Adipocyte (in vitro differentiated cells): ENCODE measurements at regions not wholly inside any gene's neighbourhood (a gene's known extent, or its start where the extent isn't known, plus 50 kb on each side); places are given as distances from the start of the nearest gene placed in this dataset.

Experiments
- DNase-seq: peaks from one replicate; pipeline ENCODE4 v3.0.0-alpha.2; 2015; ENCODE audit warnings: low read depth
- H3K27me3 ChIP-seq: replicated peaks from 2 replicates; pipeline ENCODE4 v1.7.0; 2013; ENCODE audit warnings: mild to moderate bottlenecking, low read length, moderate library complexity; ENCODE audit not compliant: control insufficient read depth, insufficient read depth
- H3K36me3 ChIP-seq: 2 replicates; pipeline ENCODE4 v1.7.0; 2013; ENCODE audit warnings: low read length, mild to moderate bottlenecking, moderate library complexity; ENCODE audit not compliant: control insufficient read depth, insufficient read depth, severe bottlenecking
- H3K4me1 ChIP-seq: 2 replicates; pipeline ENCODE4 v1.7.0; 2013; ENCODE audit warnings: mild to moderate bottlenecking, low read length, moderate library complexity; ENCODE audit not compliant: control insufficient read depth, insufficient read depth
- H3K4me3 ChIP-seq: 2 replicates; pipeline ENCODE4 v1.7.0; 2013; ENCODE audit warnings: mild to moderate bottlenecking, low read length, moderate library complexity
- H3K9ac ChIP-seq: 2 replicates; pipeline ENCODE4 v1.7.0; 2013; ENCODE audit warnings: mild to moderate bottlenecking, low read length, moderate library complexity
- H3K9me3 ChIP-seq: 2 replicates; pipeline ENCODE4 v1.7.0; 2013; ENCODE audit warnings: mild to moderate bottlenecking, low read length, moderate library complexity; ENCODE audit not compliant: control insufficient read depth

GRCh38 chr15:85943791-85944190, 135.9 kb upstream of the AGBL1 start:
- no peaks in the 10 kb centered on the region for H3K9me3 ChIP-seq
- no peak for DNase-seq
- H3K4me1 ChIP-seq = peaks cover 8% of the 10 kb centered on the region
- H3K4me3 ChIP-seq = no peak overlapping the region
- H3K36me3 ChIP-seq = no peaks in the 10 kb centered on the region
- no peak overlapping the region for H3K9ac ChIP-seq
- peaks cover 2% of the 10 kb centered on the region for H3K27me3 ChIP-seq

DNA sequence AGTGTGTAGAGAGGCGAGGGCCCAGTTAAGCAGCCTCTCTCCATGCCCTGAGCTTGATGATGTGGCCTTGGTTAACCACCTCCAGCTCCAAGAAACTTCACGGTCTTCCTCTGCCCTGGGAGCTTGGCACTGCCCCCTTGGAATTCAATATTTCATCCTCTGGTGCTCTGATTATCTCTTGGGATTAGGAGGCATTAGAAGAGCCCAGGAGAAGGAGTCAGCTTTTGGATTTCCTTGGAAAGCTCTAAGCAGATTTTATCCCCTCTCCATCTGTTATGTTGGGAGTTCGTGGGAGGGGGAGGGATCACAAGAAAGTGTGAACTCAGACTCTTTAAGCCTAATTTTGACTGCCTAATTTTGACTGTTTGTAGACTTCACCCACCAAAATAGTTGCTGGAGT, 132.7 kb upstream of the AGBL1 start:
- Histone ChIP-seq H3K9me3 (no peaks in the 10 kb centered on the region), H3K27me3 (peaks cover 5% of the 10 kb centered on the region), H3K9ac (no peak overlapping the region), H3K4me1 (no peaks in the 10 kb centered on the region), H3K36me3 (no peaks in the 10 kb centered on the region), H3K4me3 (no peak overlapping the region)
- no peak for DNase-seq

DNA sequence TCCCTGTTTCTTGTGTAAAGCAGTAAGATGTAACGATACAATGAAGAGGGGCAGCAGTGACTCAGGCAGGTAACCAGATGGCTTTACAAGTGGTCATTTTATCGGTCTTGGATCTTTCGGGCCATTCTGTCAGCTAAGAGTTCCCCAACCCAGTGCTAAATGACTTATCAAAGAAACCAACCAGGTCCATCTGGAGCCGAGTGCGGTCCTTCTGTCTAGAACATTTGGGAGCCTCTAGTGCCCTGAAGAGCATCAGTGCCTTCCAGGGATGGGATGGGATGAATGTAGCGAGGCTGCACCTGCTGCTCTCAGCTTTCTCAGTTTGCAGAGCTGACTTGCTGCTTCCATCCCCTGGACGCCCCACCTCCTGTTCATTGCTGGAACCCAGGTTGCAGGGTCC, 131.7 kb upstream of the AGBL1 start:
- H3K9me3 ChIP-seq = no peaks in the 10 kb centered on the region
- no peak overlapping the region for H3K4me3 ChIP-seq
- DNase-seq = no peak
- no peaks in the 10 kb centered on the region for H3K4me1 ChIP-seq
- H3K27me3 ChIP-seq = peaks cover 5% of the 10 kb centered on the region
- no peaks in the 10 kb centered on the region for H3K36me3 ChIP-seq
- no peak overlapping the region for H3K9ac ChIP-seq

DNA sequence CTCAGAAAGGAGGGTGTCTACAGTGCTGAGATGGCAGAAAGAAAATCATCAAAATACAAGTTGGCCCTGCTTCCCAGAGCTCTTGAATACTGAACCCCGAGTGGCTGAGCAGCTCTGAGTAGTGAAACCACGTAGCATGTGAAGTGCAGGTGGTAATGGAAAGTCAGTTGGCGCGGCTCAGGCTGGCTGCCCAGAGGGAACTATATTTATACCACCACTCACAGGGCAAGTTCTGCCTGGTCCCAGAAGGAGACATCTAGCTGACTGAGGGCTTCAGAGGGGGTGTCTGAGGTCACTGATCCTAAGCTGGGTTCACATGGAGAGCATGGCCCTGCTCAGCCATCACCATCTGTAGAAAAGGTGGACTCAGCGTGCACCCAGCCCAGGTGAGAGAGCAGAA, 129.6 kb upstream of the AGBL1 start:
- Histone ChIP-seq H3K27me3 (peaks cover 5% of the 10 kb centered on the region), H3K9me3 (peaks cover under 1% of the 10 kb centered on the region), H3K36me3 (no peaks in the 10 kb centered on the region), H3K4me1 (no peaks in the 10 kb centered on the region), H3K4me3 (no peak overlapping the region), H3K9ac (no peak overlapping the region)
- DNase-seq = no peak

GRCh38 chr15:85954586-85954985, 125.1 kb upstream of the AGBL1 start:
- no peaks in the 10 kb centered on the region for H3K4me1 ChIP-seq
- peaks cover 2% of the 10 kb centered on the region for H3K9me3 ChIP-seq
- H3K36me3 ChIP-seq = no peaks in the 10 kb centered on the region
- H3K9ac ChIP-seq = no peak overlapping the region
- no peak for DNase-seq
- no peak overlapping the region for H3K4me3 ChIP-seq
- peaks cover 5% of the 10 kb centered on the region for H3K27me3 ChIP-seq

DNA sequence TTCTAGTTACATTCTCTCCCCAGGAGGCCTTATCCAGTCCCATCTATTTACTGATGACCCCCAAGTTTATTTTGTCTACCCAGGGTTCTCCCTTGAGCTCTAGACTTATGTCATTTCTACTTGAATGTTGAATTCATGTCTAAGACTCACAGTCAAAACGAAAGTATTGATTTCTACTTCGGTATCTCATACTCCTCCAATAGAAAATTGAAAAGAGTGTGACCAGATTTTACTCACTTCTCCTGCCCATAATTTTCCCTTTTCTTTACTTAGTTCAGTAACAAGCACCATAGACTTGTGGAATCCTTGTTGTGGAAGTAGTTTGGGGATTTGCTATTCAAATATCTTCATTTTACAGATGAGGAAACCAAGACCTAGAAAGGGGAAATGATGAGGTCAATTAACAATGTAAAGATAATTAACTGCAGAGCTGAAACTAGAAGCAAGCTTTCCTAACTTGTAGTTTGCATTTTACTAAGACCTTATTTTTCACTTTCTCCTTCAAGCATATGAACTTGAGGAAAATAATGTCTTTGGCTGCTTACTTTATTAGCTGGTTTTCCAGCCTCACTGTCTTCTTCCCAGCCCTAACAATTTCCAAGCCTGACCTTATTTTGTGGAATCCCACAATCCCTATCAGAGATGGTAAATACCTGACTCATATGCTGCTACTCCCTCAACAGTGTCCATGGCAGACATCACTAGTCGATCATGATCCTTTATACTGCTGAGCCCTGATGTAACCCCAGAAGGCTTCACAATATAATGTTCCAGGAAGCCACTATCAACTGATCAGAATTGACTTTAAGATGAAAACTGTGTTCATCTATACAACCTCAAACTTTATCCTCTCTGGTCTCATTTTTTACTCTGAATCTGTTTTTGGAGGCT, 123.9 kb upstream of the AGBL1 start:
- DNase-seq = no peak
- Histone ChIP-seq H3K27me3 (peaks cover under 1% of the 10 kb centered on the region), H3K4me3 (no peak overlapping the region), H3K9ac (no peak overlapping the region), H3K9me3 (peaks cover 2% of the 10 kb centered on the region), H3K36me3 (no peaks in the 10 kb centered on the region), H3K4me1 (no peaks in the 10 kb centered on the region)

DNA sequence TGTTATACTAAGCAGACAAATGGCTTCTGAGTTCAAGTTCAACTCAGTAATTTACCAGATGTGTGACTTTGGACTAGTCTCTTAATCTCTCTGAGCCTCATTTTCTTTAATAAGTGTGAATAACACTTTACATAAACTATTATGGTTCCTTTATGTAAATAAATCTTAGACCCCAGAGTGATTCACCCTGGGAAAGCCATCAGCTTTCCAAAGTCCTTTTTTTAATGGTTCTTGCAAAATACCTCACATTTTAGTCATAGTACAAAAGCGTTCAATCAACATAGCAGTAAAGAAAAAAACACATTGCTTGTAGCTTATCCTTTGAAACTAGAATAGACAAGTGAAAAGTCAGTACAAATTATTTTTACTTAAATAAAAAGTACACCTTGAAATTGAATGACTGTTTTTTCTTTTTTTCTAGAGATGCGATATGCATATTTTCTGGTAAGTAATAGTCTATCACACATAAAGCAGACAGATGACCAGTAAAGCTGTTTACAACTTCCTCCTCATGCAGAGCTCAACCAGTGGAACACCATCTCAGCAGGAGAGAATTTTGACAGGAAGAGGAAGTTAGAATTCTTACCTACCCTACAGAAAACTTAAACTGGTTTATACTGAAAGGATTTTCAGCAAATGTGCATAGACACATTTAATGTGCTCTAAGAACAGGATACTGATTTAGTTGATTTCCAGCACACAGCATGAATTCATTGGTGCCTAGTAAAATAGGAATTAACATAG, 123.0 kb upstream of the AGBL1 start:
- H3K27me3 ChIP-seq = no peaks in the 10 kb centered on the region
- no peak for DNase-seq
- H3K9me3 ChIP-seq = peaks cover 2% of the 10 kb centered on the region
- H3K36me3 ChIP-seq = no peaks in the 10 kb centered on the region
- H3K9ac ChIP-seq = no peak overlapping the region
- no peaks in the 10 kb centered on the region for H3K4me1 ChIP-seq
- H3K4me3 ChIP-seq = no peak overlapping the region

DNA sequence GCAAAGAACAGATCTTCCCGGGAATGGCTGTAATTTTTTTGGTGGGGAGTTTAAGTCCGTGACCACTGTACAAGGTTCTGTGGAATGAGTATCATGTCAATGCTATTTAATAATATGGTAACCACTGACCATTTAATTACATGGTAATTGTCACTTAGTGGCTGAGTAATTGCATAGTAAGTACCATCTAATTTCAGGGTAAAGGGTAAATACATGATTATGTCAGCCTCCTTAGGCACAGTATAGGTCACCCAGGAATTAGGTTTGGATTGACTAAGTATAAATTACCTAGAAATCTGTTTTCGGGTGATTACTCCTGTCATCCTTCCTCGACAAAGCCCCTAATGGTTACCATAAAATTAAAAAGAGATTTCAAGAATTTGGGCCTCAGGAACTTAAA, 120.1 kb upstream of the AGBL1 start:
- Histone ChIP-seq H3K4me1 (no peaks in the 10 kb centered on the region), H3K9me3 (peaks cover 2% of the 10 kb centered on the region), H3K4me3 (no peak overlapping the region), H3K9ac (no peak overlapping the region), H3K27me3 (no peaks in the 10 kb centered on the region), H3K36me3 (no peaks in the 10 kb centered on the region)
- no peak for DNase-seq

- Histone ChIP-seq H3K4me1 (no peaks in the 10 kb centered on the region), H3K36me3 (no peaks in the 10 kb centered on the region), H3K9me3 (no peaks in the 10 kb centered on the region), H3K27me3 (peaks cover under 1% of the 10 kb centered on the region), H3K4me3 (no peak overlapping the region), H3K9ac (no peak overlapping the region)
- no peak for DNase-seq
Measured at GRCh38 chr15:85960381-85960780, 119.3 kb upstream of the AGBL1 start.

DNA sequence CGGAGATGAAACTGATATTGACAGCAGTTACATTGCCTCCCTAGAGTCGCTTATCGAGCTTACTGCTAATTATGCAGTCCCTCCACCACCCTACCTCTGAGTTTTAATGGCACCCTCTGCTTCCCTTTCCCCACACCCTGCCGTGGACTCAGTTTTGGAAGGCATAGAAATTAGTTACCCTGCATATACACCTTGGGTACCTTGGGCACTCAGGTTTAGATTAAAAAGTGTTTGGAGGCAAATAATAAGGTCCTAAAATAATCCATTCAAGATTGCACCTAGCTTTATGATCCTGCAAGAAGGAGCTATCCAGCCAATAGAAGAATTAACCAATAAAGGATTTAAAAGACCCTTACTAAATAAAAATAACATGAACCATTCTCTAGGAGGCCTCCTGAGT, 117.8 kb upstream of the AGBL1 start:
- H3K9me3 ChIP-seq = no peaks in the 10 kb centered on the region
- no peak overlapping the region for H3K4me3 ChIP-seq
- H3K27me3 ChIP-seq = peaks cover 7% of the 10 kb centered on the region
- no peaks in the 10 kb centered on the region for H3K36me3 ChIP-seq
- no peaks in the 10 kb centered on the region for H3K4me1 ChIP-seq
- H3K9ac ChIP-seq = no peak overlapping the region
- DNase-seq = no peak

DNA sequence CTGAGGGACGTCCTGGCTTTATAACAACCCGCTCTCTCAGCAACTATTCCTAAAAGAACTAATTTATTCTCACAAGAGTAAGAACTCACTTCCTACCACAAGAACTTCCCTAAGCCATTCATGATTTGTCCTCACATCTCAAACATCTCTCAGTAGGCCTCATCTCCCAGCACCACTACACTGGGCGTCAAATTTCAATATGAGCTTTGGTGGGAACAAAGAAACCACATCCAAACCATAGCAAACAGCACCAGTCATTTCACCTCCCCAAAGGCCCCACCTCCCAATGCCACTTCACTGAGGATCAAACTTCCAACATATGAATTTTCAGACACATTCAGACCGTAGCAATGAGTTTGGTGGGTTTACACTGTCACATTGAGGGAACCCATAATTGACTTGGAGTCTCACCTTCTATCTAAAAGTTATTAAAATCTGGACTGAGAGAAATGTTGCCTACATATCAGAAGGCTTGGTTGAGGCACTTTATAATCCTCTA, 116.4 kb upstream of the AGBL1 start:
- Histone ChIP-seq H3K9ac (no peak overlapping the region), H3K4me3 (no peak overlapping the region), H3K9me3 (no peaks in the 10 kb centered on the region), H3K27me3 (peaks cover 7% of the 10 kb centered on the region), H3K36me3 (no peaks in the 10 kb centered on the region), H3K4me1 (no peaks in the 10 kb centered on the region)
- DNase-seq = no peak
